GM23248 (cell line): ENCODE measurements at regions not wholly inside any gene's neighbourhood (a gene's known extent, or its start where the extent isn't known, plus 50 kb on each side); places are given as distances from the start of the nearest gene placed in this dataset.
A peak's percentile ranks its signal among the peaks of the same experiment; 100 is the strongest.

ENCODE experiments used
- DNase-seq: peaks from one replicate; pipeline ENCODE4 v3.0.0-alpha.2; 2015
- H2AFZ ChIP-seq: fragments of 200-600 bp; sonication (generic); 2 replicates; pipeline ENCODE4 v1.6.1; 2016; ENCODE audit warnings: antibody characterized with exemption
- H3F3A ChIP-seq: fragments of 200-600 bp; sonication (generic); 2 replicates; pipeline ENCODE4 v1.6.1; 2016; ENCODE audit warnings: mild to moderate bottlenecking, antibody characterized with exemption, mixed run types; ENCODE audit not compliant: insufficient read depth
- H3K27ac ChIP-seq: fragments of 200-600 bp; sonication (generic); 2 replicates; pipeline ENCODE4 v1.5.1; 2016; ENCODE audit warnings: mild to moderate bottlenecking
- H3K27me3 ChIP-seq: fragments of 200-600 bp; sonication (generic); replicated peaks from 2 replicates; pipeline ENCODE4 v1.6.1; 2016; ENCODE audit warnings: mild to moderate bottlenecking; ENCODE audit not compliant: insufficient read depth
- H3K36me3 ChIP-seq: fragments of 200-600 bp; sonication (generic); 2 replicates; pipeline ENCODE4 v1.6.1; 2016; ENCODE audit warnings: low read depth, mild to moderate bottlenecking
- H3K4me1 ChIP-seq: fragments of 200-600 bp; sonication (generic); 2 replicates; pipeline ENCODE4 v1.6.1; 2016; ENCODE audit warnings: mild to moderate bottlenecking; ENCODE audit not compliant: insufficient read depth
- H3K4me2 ChIP-seq: fragments of 200-600 bp; sonication (generic); one replicate; pipeline ENCODE4 v1.6.1; 2016; ENCODE audit warnings: mild to moderate bottlenecking; ENCODE audit not compliant: unreplicated experiment
- H3K4me3 ChIP-seq: fragments of 200-600 bp; sonication (generic); 2 replicates; pipeline ENCODE4 v1.5.1; 2016; ENCODE audit warnings: mild to moderate bottlenecking
- H3K79me2 ChIP-seq: fragments of 200-600 bp; sonication (generic); 2 replicates; pipeline ENCODE4 v1.6.1; 2016; ENCODE audit warnings: mild to moderate bottlenecking; ENCODE audit not compliant: insufficient read depth
- H3K9ac ChIP-seq: fragments of 200-600 bp; sonication (generic); 2 replicates; pipeline ENCODE4 v1.6.1; 2016; ENCODE audit warnings: mild to moderate bottlenecking
- H3K9me2 ChIP-seq: fragments of 200-600 bp; sonication (generic); 2 replicates; pipeline ENCODE4 v1.6.1; 2016; ENCODE audit warnings: mixed run types, mild to moderate bottlenecking, moderate library complexity; ENCODE audit not compliant: insufficient read depth
- H3K9me3 ChIP-seq: fragments of 200-600 bp; sonication (generic); one replicate; pipeline ENCODE4 v1.6.1; 2017; ENCODE audit warnings: low read depth
- H4K20me1 ChIP-seq: fragments of 200-600 bp; sonication (generic); 2 replicates; pipeline ENCODE4 v1.6.0; 2016; ENCODE audit not compliant: insufficient read depth
- EZH2 ChIP-seq: fragments of 200-600 bp; sonication (generic); IDR thresholded peaks from 2 replicates; pipeline ENCODE4 v1.6.1; 2018; ENCODE audit warnings: antibody characterized with exemption, mild to moderate bottlenecking; ENCODE audit not compliant: insufficient read depth, poor library complexity, severe bottlenecking
- EZH2phosphoT487 ChIP-seq: fragments of 200-600 bp; sonication (generic); IDR thresholded peaks from 2 replicates; pipeline ENCODE4 v1.6.1; 2018; ENCODE audit warnings: antibody characterized with exemption, moderate library complexity, mild to moderate bottlenecking, low read depth; ENCODE audit not compliant: insufficient read depth
- WGBS, 2 experiments: methylation state at CpG; one replicate each; pipeline ENCODE4 v1.1.6; 2015 to 2017; ENCODE audit warnings: low lambda C conversion rate in 2 of 2, low coverage in 1 of 2; ENCODE audit errors: missing lambda C conversion rate in 2 of 2; 5-methylcytosine and 5-hydroxymethylcytosine counted together
- in situ Hi-C: fragments of 300-500 bp; cut with MboI; formaldehyde crosslinking; loops from 2 replicates; pipeline ENCODE4 v1.15.0; 2020

DNA sequence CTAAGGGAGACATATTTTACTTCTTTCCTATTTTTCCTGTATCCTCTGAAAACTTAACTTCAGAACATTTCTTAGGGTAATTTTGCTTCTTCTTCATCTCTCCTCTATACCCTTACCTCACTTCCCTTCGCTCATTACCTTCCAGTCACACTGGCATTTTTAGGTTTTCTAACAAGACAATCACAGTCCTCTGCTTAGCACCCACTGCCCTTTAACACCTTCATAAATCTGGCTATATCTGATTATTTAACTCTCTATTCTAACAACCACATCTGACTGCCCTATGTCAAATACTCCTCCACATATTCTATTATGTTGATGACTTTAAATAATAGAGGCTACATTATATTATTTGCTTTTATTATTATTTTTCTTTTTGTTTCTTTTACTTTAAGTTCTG is 1058.0 kb upstream of the CNTN5 start:
- Histone ChIP-seq H3K4me1 (peaks cover 38% of the 10 kb centered on the region), H3K4me2 (no peak overlapping the region), H4K20me1 (no peaks in the 10 kb centered on the region), H3K4me3 (no peak overlapping the region), H3K9me3 (no peaks in the 10 kb centered on the region), H2AFZ (0 out of 2 replicates have a peak overlapping the region, but pooled peaks have one; percentile 5), H3K27me3 (no peaks in the 10 kb centered on the region), H3K27ac (no peak overlapping the region), H3K79me2 (no peaks in the 10 kb centered on the region), H3K36me3 (no peaks in the 10 kb centered on the region), H3K9me2 (no peaks in the 10 kb centered on the region), H3K9ac (no peak overlapping the region), H3F3A (peaks cover 10% of the 10 kb centered on the region)
- WGBS, 2 experiments: 0% methylated on average over 1 of the region's 1 CpG
- in situ Hi-C loops: no loop called here
- DNase-seq: no peak
- TF ChIP-seq EZH2: no peak
- no peak for TF ChIP-seq EZH2phosphoT487

DNA sequence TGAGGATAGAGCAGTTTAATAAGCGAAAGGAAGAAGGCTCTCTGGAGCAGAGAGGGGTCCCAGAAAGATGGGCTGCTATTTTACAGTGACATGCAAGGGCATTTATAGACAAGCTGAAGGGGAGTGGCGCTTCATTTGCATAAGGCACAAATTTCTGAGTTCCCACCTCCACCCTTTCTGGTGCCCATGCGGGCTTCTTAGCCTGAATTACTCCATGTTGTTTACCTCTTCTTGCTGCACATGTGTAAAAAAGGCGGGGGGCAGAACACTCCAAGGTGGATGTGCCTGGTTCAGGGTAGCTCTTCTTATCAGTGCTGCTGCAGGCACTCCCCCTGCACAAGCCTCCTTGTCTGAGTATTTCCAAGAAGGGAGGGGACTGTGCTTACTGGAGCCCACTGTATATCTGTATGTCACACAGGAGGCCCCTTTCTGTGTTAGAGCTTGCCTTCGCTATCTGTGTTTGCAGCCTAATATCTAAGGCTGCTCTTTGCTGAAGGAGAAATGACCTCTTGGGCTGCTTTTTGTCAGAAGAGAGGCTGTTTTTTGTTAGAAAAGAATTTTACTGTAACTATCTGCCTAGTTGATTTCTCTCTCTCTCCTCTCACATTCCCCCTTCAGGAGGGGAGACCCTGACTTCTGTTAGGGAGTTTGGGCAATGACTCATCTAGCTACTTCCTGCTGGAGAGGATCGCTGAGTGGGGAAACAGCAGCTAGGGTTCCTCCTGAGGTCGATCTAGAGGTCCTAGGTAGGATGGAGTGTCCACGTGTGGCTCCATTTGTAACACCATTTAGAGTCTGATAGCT is 1057.0 kb upstream of the CNTN5 start:
- DNase-seq: no peak
- TF ChIP-seq EZH2phosphoT487 (no peak), EZH2 (no peak)
- in situ Hi-C loops: no loop called here

DNA sequence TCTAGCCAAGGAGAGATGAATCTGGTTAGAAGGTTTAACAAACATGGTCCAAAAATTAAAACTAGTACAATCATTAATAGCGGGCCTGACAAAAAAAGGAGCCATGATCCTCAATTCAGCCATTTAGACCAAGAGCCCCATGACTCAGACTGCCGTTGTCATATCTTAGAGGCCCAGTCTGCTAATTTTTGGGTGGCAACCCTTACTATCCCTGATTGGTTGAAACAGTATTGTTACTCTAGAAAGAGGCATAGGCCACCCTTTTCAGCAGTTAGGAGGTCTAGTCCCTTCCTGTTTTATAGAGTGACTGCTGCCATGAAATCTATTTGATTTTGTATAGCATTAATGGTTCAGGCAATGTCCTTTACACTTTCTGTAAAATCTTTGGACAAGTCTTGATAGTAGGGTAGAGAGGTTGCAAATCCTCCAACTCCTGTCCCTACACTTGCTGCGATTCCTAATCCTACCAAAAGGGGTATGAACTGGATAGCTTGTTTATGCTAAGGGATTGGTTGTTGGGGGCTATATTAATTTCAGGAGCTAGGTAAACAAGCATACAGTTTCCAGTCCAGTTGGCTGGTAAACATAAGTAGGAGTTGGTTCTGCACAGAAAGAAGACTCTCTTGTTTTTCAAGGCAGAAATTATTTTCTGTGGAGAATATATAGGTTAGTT is 1056.3 kb upstream of the CNTN5 start:
- H3K9ac ChIP-seq: no peak overlapping the region
- whole genome bisulfite sequencing, 2 experiments: 51 to 55% methylated on average over 3 of the region's 3 CpGs
- H3K4me2 ChIP-seq: no peak overlapping the region
- no peak for TF ChIP-seq EZH2phosphoT487
- no peak for TF ChIP-seq EZH2
- H3K9me3 ChIP-seq: no peaks in the 10 kb centered on the region
- H3K36me3 ChIP-seq: no peaks in the 10 kb centered on the region
- no peaks in the 10 kb centered on the region for H3K79me2 ChIP-seq
- peaks cover 10% of the 10 kb centered on the region for H3F3A ChIP-seq
- H2AFZ ChIP-seq: peak overlapping the region; percentile 59
- peaks cover 40% of the 10 kb centered on the region for H3K4me1 ChIP-seq
- H3K9me2 ChIP-seq: no peaks in the 10 kb centered on the region
- DNase-seq: peak; percentile 19
- in situ Hi-C loops: no loop called here
- H3K4me3 ChIP-seq: no peak overlapping the region
- H3K27ac ChIP-seq: no peak overlapping the region
- no peaks in the 10 kb centered on the region for H3K27me3 ChIP-seq
- H4K20me1 ChIP-seq: no peaks in the 10 kb centered on the region

More for the DNA sequence above, 1057.0 kb upstream of the CNTN5 start:
- peaks cover 10% of the 10 kb centered on the region for H3F3A ChIP-seq
- H3K36me3 ChIP-seq: no peaks in the 10 kb centered on the region
- peak overlapping the region; percentile 55 for H2AFZ ChIP-seq
- H3K27me3 ChIP-seq: no peaks in the 10 kb centered on the region
- WGBS, 2 experiments: 57 to 59% methylated on average over 8 of the region's 8 CpGs
- no peaks in the 10 kb centered on the region for H3K79me2 ChIP-seq
- no peak overlapping the region for H3K9ac ChIP-seq
- no peak overlapping the region for H3K4me2 ChIP-seq
- H4K20me1 ChIP-seq: no peaks in the 10 kb centered on the region
- no peaks in the 10 kb centered on the region for H3K9me2 ChIP-seq
- H3K27ac ChIP-seq: no peak overlapping the region
- no peaks in the 10 kb centered on the region for H3K9me3 ChIP-seq
- peaks cover 40% of the 10 kb centered on the region for H3K4me1 ChIP-seq
- no peak overlapping the region for H3K4me3 ChIP-seq

DNA sequence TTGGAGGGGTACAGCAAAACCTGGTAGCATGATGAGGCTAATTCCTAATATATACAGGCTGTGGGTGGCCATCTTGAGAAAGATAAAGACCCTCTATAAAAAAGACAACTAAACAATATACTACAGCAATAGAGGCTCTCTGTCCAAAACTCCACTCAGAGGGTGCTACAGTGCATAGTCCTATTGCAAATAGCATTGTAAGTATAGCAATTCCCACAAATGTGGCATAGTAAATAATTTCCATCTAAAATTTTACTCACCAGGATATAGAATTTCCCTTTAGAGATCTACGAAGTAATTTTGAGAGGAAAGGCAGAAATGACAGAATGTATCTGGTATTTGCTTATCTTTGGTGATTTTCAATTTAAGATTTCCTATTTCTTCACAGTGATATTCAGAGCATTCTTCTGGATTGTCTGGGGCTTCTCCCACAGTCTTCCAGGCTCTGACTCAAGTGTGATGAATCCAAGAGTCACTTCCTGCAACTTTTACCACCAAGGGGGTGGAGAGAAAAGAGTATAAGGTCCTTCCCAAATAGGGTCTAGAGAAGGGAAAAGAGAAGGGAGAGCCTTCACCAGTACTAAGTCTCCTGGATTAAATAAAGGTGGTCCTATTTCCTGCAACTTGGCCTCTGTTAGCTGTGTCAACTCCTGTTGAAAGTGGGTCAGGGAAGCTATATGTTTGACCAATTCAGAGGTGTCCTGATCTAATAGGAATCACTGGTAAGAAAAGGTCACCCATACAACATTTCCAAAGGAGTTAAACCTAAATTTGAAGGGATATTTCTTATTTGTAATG is 1054.7 kb upstream of the CNTN5 start:
- H3K9me3 ChIP-seq: no peaks in the 10 kb centered on the region
- peaks cover 40% of the 10 kb centered on the region for H3K4me1 ChIP-seq
- H3K79me2 ChIP-seq: no peaks in the 10 kb centered on the region
- no peaks in the 10 kb centered on the region for H3K9me2 ChIP-seq
- H3K9ac ChIP-seq: 0 out of 2 replicates have a peak overlapping the region, but pooled peaks have one; percentile 13
- H2AFZ ChIP-seq: peak overlapping the region; percentile 66
- in situ Hi-C loops: no loop called here
- H3K4me3 ChIP-seq: 0 out of 2 replicates have a peak overlapping the region, but pooled peaks have one; percentile 18
- H3F3A ChIP-seq: peaks cover 10% of the 10 kb centered on the region
- no peaks in the 10 kb centered on the region for H4K20me1 ChIP-seq
- TF ChIP-seq EZH2 (no peak), EZH2phosphoT487 (no peak)
- H3K4me2 ChIP-seq: peak overlapping the region; percentile 70
- H3K27ac ChIP-seq: peak overlapping the region; percentile 65
- no peaks in the 10 kb centered on the region for H3K36me3 ChIP-seq
- H3K27me3 ChIP-seq: no peaks in the 10 kb centered on the region
- peak; percentile 91 for DNase-seq
- 0 to 13% methylated on average over 1 of the region's 1 CpG for WGBS, 2 experiments
